SK-N-SH treated with all-trans-retinoic acid at 6 μM for 48 hours (cell line): ENCODE measurements at regions not wholly inside any gene's neighbourhood (a gene's known extent, or its start where the extent isn't known, plus 50 kb on each side); places are given as distances from the start of the nearest gene placed in this dataset.

Source experiments
- ARNTL ChIP-seq: fragments of 450-650 bp; formaldehyde crosslinking; IDR thresholded peaks from 2 replicates; pipeline ENCODE4 v1.5.0; 2020; ENCODE audit warnings: low read depth, mild to moderate bottlenecking, moderate library complexity, borderline replicate concordance
- BACH2 ChIP-seq: fragments of 250-450 bp; sonication (Bioruptor Pico); IDR thresholded peaks from 2 replicates; pipeline ENCODE4 v1.9.0; 2021; ENCODE audit warnings: mild to moderate bottlenecking, borderline replicate concordance
- GLIS3 ChIP-seq: fragments of 250-450 bp; sonication (Bioruptor Pico); IDR thresholded peaks from 2 replicates; pipeline ENCODE4 v1.5.0; 2020; ENCODE audit warnings: mild to moderate bottlenecking, moderate library complexity
- PATZ1 ChIP-seq: fragments of 250-450 bp; sonication (Bioruptor Pico); IDR thresholded peaks from 2 replicates; pipeline ENCODE4 v1.8.0; 2020; ENCODE audit warnings: mild to moderate bottlenecking, moderate library complexity, borderline replicate concordance

GRCh38 chr1:239993366-239993765, 98.3 kb upstream of the FMN2 start:
- no peak for TF ChIP-seq GLIS3 (CRISPR knock-in tag)
- no peak for TF ChIP-seq BACH2 (CRISPR knock-in tag)
- no peak for TF ChIP-seq PATZ1 (CRISPR knock-in tag)
- no peak for TF ChIP-seq ARNTL
